Activated naive CD4-positive, alpha-beta T cell treated with anti-CD3 and anti-CD28 coated beads, Interleukin-2, amount 10 ng/mL, durations not matched to agents 7 days and 5 days (primary cell): ENCODE measurements at regions not wholly inside any gene's neighbourhood (a gene's known extent, or its start where the extent isn't known, plus 50 kb on each side); places are given as distances from the start of the nearest gene placed in this dataset.

Source experiments
- CTCF ChIA-PET: fragments of 350-600 bp; sonication (Branson Sonifier 250); formaldehyde crosslinking; loops from one replicate; lab custom pipeline; 2021; ENCODE audit warnings: antibody characterized with exemption; lab: Charles Lee
- DNase-seq: peaks from one replicate; pipeline ENCODE4 v3.0.0-alpha.2; 2020
- H3K27ac Mint-ChIP-seq: one replicate; pipeline ENCODE4 v1.8.0; 2021; ENCODE audit warnings: mild to moderate bottlenecking, moderate library complexity, mixed read lengths
- H3K27me3 Mint-ChIP-seq: one replicate; pipeline ENCODE4 v1.8.0; 2021; ENCODE audit warnings: mild to moderate bottlenecking, mixed read lengths
- H3K36me3 Mint-ChIP-seq: one replicate; pipeline ENCODE4 v1.8.0; 2021; ENCODE audit warnings: mixed read lengths
- H3K4me1 Mint-ChIP-seq: one replicate; pipeline ENCODE4 v1.8.0; 2021; ENCODE audit warnings: mixed read lengths
- H3K4me3 Mint-ChIP-seq: one replicate; pipeline ENCODE4 v1.8.0; 2021; ENCODE audit warnings: mild to moderate bottlenecking, moderate library complexity, mixed read lengths
- H3K9me3 Mint-ChIP-seq: one replicate; pipeline ENCODE4 v1.8.0; 2021; ENCODE audit warnings: mixed read lengths

GRCh38 chr6:1136415-1136774, 175.5 kb upstream of the FOXQ1 start:
- no peak overlapping the region for H3K27ac Mint-ChIP-seq
- no peak overlapping the region for H3K4me3 Mint-ChIP-seq
- no peaks in the 10 kb centered on the region for H3K4me1 Mint-ChIP-seq
- no peaks in the 10 kb centered on the region for H3K27me3 Mint-ChIP-seq
- no peak for DNase-seq
- CTCF ChIA-PET, result no interaction called here
- H3K9me3 Mint-ChIP-seq, result no peaks in the 10 kb centered on the region
- no peaks in the 10 kb centered on the region for H3K36me3 Mint-ChIP-seq

- no peak for DNase-seq
- Mint-ChIP-seq H3K9me3 (no peaks in the 10 kb centered on the region), H3K27me3 (no peaks in the 10 kb centered on the region), H3K36me3 (no peaks in the 10 kb centered on the region), H3K4me1 (no peaks in the 10 kb centered on the region), H3K27ac (no peak overlapping the region), H3K4me3 (no peak overlapping the region)
- CTCF ChIA-PET, result no interaction called here
These were observed 176.0 kb upstream of the FOXQ1 start for GRCh38 chr6:1135726-1136414.

GRCh38 chr6:1131285-1132079, 180.4 kb upstream of the FOXQ1 start:
- H3K4me3 Mint-ChIP-seq, result no peak overlapping the region
- H3K4me1 Mint-ChIP-seq, result no peaks in the 10 kb centered on the region
- H3K9me3 Mint-ChIP-seq, result no peaks in the 10 kb centered on the region
- no peak for DNase-seq
- CTCF ChIA-PET, result no interaction called here
- peaks cover 4% of the 10 kb centered on the region for H3K27me3 Mint-ChIP-seq
- H3K36me3 Mint-ChIP-seq, result no peaks in the 10 kb centered on the region
- H3K27ac Mint-ChIP-seq, result no peak overlapping the region

GRCh38 chr6:1130709-1131108, 181.2 kb upstream of the FOXQ1 start:
- Mint-ChIP-seq H3K36me3 (no peaks in the 10 kb centered on the region), H3K9me3 (no peaks in the 10 kb centered on the region), H3K27ac (no peak overlapping the region), H3K27me3 (peaks cover 4% of the 10 kb centered on the region), H3K4me1 (no peaks in the 10 kb centered on the region), H3K4me3 (no peak overlapping the region)
- CTCF ChIA-PET, result no interaction called here
- no peak for DNase-seq

GRCh38 chr6:1129131-1129530, 182.8 kb upstream of the FOXQ1 start:
- peaks cover 4% of the 10 kb centered on the region for H3K27me3 Mint-ChIP-seq
- H3K9me3 Mint-ChIP-seq, result no peaks in the 10 kb centered on the region
- H3K4me3 Mint-ChIP-seq, result no peak overlapping the region
- H3K27ac Mint-ChIP-seq, result no peak overlapping the region
- H3K4me1 Mint-ChIP-seq, result no peaks in the 10 kb centered on the region
- DNase-seq, result no peak
- H3K36me3 Mint-ChIP-seq, result no peaks in the 10 kb centered on the region
- CTCF ChIA-PET, result no interaction called here

- CTCF ChIA-PET, result no interaction called here
- no peaks in the 10 kb centered on the region for H3K9me3 Mint-ChIP-seq
- no peaks in the 10 kb centered on the region for H3K36me3 Mint-ChIP-seq
- no peaks in the 10 kb centered on the region for H3K4me1 Mint-ChIP-seq
- peaks cover 4% of the 10 kb centered on the region for H3K27me3 Mint-ChIP-seq
- no peak overlapping the region for H3K4me3 Mint-ChIP-seq
- DNase-seq, result no peak
- H3K27ac Mint-ChIP-seq, result no peak overlapping the region
These were observed 184.2 kb upstream of the FOXQ1 start for GRCh38 chr6:1127597-1128288.

GRCh38 chr6:1127129-1127528, 184.8 kb upstream of the FOXQ1 start:
- H3K4me1 Mint-ChIP-seq, result no peaks in the 10 kb centered on the region
- CTCF ChIA-PET, result no interaction called here
- H3K9me3 Mint-ChIP-seq, result no peaks in the 10 kb centered on the region
- H3K4me3 Mint-ChIP-seq, result no peak overlapping the region
- no peak overlapping the region for H3K27ac Mint-ChIP-seq
- no peaks in the 10 kb centered on the region for H3K36me3 Mint-ChIP-seq
- no peak for DNase-seq
- peaks cover 4% of the 10 kb centered on the region for H3K27me3 Mint-ChIP-seq

- H3K36me3 Mint-ChIP-seq, result no peaks in the 10 kb centered on the region
- H3K27me3 Mint-ChIP-seq, result peaks cover 4% of the 10 kb centered on the region
- H3K4me3 Mint-ChIP-seq, result no peak overlapping the region
- H3K9me3 Mint-ChIP-seq, result no peaks in the 10 kb centered on the region
- H3K4me1 Mint-ChIP-seq, result no peaks in the 10 kb centered on the region
- CTCF ChIA-PET, result interaction anchor here (1.0 kb wide), 1 partner anchor 9 kb away, joined by 3 read pairs; no protein-coding TSS in a partner anchor
- DNase-seq, result no peak
- H3K27ac Mint-ChIP-seq, result no peak overlapping the region
These were observed 185.9 kb upstream of the FOXQ1 start for GRCh38 chr6:1126036-1126435.

- DNase-seq, result no peak
- Mint-ChIP-seq H3K36me3 (no peaks in the 10 kb centered on the region), H3K27me3 (peaks cover 4% of the 10 kb centered on the region), H3K9me3 (no peaks in the 10 kb centered on the region), H3K4me1 (no peaks in the 10 kb centered on the region), H3K4me3 (no peak overlapping the region), H3K27ac (no peak overlapping the region)
- CTCF ChIA-PET, result no interaction called here
These were observed 186.6 kb upstream of the FOXQ1 start for GRCh38 chr6:1125297-1125696.

- no peak for DNase-seq
- Mint-ChIP-seq H3K27me3 (peaks cover 4% of the 10 kb centered on the region), H3K4me1 (no peaks in the 10 kb centered on the region), H3K9me3 (no peaks in the 10 kb centered on the region), H3K4me3 (no peak overlapping the region), H3K36me3 (no peaks in the 10 kb centered on the region), H3K27ac (no peak overlapping the region)
- CTCF ChIA-PET, result no interaction called here
These were observed 187.0 kb upstream of the FOXQ1 start for GRCh38 chr6:1124885-1125284.

GRCh38 chr6:1123386-1124375, 188.2 kb upstream of the FOXQ1 start:
- Mint-ChIP-seq H3K4me3 (no peak overlapping the region), H3K9me3 (no peaks in the 10 kb centered on the region), H3K27me3 (peaks cover 8% of the 10 kb centered on the region), H3K36me3 (no peaks in the 10 kb centered on the region), H3K4me1 (no peaks in the 10 kb centered on the region), H3K27ac (no peak overlapping the region)
- DNase-seq, result no peak
- CTCF ChIA-PET, result no interaction called here

- no peak for DNase-seq
- Mint-ChIP-seq H3K9me3 (no peaks in the 10 kb centered on the region), H3K27ac (no peak overlapping the region), H3K4me3 (no peak overlapping the region), H3K4me1 (no peaks in the 10 kb centered on the region), H3K27me3 (peaks cover 8% of the 10 kb centered on the region), H3K36me3 (no peaks in the 10 kb centered on the region)
- CTCF ChIA-PET, result no interaction called here
These were observed 189.8 kb upstream of the FOXQ1 start for GRCh38 chr6:1122083-1122482.

GRCh38 chr6:1118287-1118647, 193.6 kb upstream of the FOXQ1 start:
- Mint-ChIP-seq H3K4me1 (no peaks in the 10 kb centered on the region), H3K27ac (no peak overlapping the region), H3K4me3 (no peak overlapping the region), H3K27me3 (peaks cover 4% of the 10 kb centered on the region), H3K36me3 (no peaks in the 10 kb centered on the region), H3K9me3 (no peaks in the 10 kb centered on the region)
- no peak for DNase-seq
- CTCF ChIA-PET, result no interaction called here
